ENCODE measurements at regions not wholly inside any gene's neighbourhood (a gene's known extent, or its start where the extent isn't known, plus 50 kb on each side); places are given as distances from the start of the nearest gene placed in this dataset.

- no peak for TF ChIP-seq POLR2A (IDR thresholded peaks at IDR 0.05)
- TF ChIP-seq CTCF (IDR thresholded peaks at IDR 0.05): no peak
Observed at GRCh38 chr5:101751105-101751504, 545.0 kb downstream of the SLCO4C1 start.
